ENCODE measurements at regions not wholly inside any gene's neighbourhood (a gene's known extent, or its start where the extent isn't known, plus 50 kb on each side); places are given as distances from the start of the nearest gene placed in this dataset.
"Not testable (repeated sequence)": the region's sequence is repeated elsewhere in the genome, so short reads cannot be mapped to it uniquely, and the experiment has no call there.

DNA sequence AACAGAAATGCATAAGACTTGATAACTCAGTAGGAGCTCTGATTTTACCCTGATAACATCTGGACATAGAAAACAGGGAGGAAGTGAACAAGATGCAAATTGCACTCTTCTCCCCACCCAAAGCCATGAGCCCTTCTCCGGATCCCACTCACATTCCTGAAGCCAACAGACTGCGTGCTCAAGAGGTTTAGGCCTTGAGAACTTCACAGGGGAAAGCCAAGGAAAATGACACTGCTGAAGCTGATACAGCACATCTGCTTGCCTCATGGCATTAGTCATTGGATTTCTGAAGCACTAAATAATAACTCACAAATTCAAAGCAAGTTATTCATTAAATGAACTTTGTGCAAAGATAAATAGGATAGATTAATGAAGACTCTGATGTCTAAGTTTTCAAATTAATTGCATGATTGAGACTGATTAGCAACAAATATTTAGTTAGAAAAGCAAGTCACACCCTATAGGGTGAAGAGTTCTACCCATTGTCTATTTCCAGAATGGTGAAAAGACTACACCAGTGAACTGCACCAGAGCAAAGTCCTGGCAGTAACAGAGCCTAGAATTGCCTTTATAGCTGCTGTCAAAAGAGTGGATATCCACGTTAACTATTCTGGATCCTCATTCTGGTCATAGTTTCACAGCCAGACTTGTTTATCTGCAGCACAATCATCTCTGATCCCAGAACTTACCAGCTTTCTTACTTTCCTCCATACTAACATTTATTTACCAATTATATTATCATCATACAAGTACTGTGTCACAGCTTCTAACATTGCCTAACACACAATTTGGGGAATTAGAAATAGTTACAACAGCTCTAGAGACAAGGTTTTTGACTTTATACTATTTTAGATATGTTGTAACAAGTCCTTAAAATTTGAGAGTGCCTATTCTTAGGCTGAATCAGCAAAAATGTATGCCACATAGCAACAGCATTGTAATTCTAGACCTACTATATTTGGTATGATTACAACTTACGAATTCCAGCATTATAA, 432.1 kb upstream of the RGMB start:
- TF ChIP-seq CTCF (IDR thresholded peaks at IDR 0.05; ENCODE audit: low read depth, low read length, missing control alignments): no peak
- no peak overlapping the region for H3K4me3 ChIP-seq (ENCODE audit: low read depth, low read length)
- DNase-seq (ENCODE audit: low read depth): peak; percentile 4
- in situ Hi-C loops (cut with HindIII; ENCODE audit: low sequenced_read_pairs): no loop called here

- DNase-seq (ENCODE audit: low read depth); H3K4me3 ChIP-seq (ENCODE audit: low read depth, low read length); in situ Hi-C loops (cut with HindIII; ENCODE audit: low sequenced_read_pairs): not testable (repeated sequence)
These were observed 430.4 kb upstream of the RGMB start for GRCh38 chr5:98342958-98343660.

GRCh38 chr5:98349251-98349989, 424.0 kb upstream of the RGMB start:
- in situ Hi-C loops (cut with HindIII; ENCODE audit: low sequenced_read_pairs): no loop called here
- no peak for TF ChIP-seq CTCF (IDR thresholded peaks at IDR 0.05; ENCODE audit: low read depth, low read length, missing control alignments)
- H3K4me3 ChIP-seq (ENCODE audit: low read depth, low read length): no peak overlapping the region
- DNase-seq (ENCODE audit: low read depth): no peak

DNA sequence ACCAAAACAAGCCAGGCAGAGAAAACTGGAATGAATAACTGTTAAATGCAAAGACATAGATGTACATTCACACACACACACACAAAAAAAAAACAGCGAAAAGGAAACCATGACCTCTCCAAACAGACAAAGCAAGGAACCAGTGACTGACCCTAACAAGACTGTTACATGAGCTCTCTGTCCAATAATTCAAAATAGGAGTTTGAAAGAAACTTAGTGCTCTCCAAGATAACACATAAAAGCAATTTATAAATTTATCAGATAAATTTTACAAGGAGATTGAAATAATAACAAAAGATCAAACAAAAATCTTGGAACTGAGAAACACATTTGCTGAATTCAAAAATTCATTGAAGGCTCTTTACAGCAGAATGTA, 423.5 kb upstream of the RGMB start:
- TF ChIP-seq CTCF (IDR thresholded peaks at IDR 0.05; ENCODE audit: low read depth, low read length, missing control alignments): no peak
- H3K4me3 ChIP-seq (ENCODE audit: low read depth, low read length): no peak overlapping the region
- no peak for DNase-seq (ENCODE audit: low read depth)
- in situ Hi-C loops (cut with HindIII; ENCODE audit: low sequenced_read_pairs): no loop called here

GRCh38 chr5:98354922-98355321, 418.5 kb upstream of the RGMB start:
- TF ChIP-seq CTCF (IDR thresholded peaks at IDR 0.05; ENCODE audit: low read depth, low read length, missing control alignments): no peak
- no peak overlapping the region for H3K4me3 ChIP-seq (ENCODE audit: low read depth, low read length)
- DNase-seq (ENCODE audit: low read depth): no peak
- in situ Hi-C loops (cut with HindIII; ENCODE audit: low sequenced_read_pairs): no loop called here

DNA sequence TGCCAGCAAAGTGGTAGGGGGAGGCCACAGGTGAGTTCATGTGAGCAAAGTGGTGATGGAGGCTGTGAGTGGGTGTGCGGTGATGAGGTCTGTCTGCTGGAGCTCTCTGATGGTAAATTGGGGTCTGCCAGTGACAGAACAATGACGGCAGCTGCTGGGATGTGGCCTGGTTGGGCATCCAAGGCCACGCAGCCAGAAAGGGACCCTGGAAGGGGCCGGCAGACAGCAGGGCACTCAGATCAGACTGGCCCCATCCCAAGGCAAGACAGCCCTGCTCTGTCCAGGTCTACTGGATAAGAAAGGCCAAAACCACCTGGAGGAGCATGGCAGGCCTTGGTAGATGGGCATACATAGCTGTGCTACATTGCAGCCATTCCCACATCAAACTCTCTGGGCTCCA, 412.9 kb upstream of the RGMB start:
- no peak overlapping the region for H3K4me3 ChIP-seq (ENCODE audit: low read depth, low read length)
- in situ Hi-C loops (cut with HindIII; ENCODE audit: low sequenced_read_pairs): no loop called here
- TF ChIP-seq CTCF (IDR thresholded peaks at IDR 0.05; ENCODE audit: low read depth, low read length, missing control alignments): no peak
- no peak for DNase-seq (ENCODE audit: low read depth)

All from astrocyte of the cerebellum (primary cell).